H54 (cell line): ENCODE measurements at regions not wholly inside any gene's neighbourhood (a gene's known extent, or its start where the extent isn't known, plus 50 kb on each side); places are given as distances from the start of the nearest gene placed in this dataset.
"Not testable (repeated sequence)": the region's sequence is repeated elsewhere in the genome, so short reads cannot be mapped to it uniquely, and the experiment has no call there.

Source experiments
- DNase-seq: peaks from one replicate; pipeline ENCODE4 v3.0.0; 2011; ENCODE audit warnings: low spot score, mixed read lengths; ENCODE audit not compliant: insufficient read length
- FAIRE-seq: peaks from 3 replicates; lab custom pipeline; 2011; peaks lifted over from hg19 to GRCh38; lab: Jason Lieb, UNC
- POLR2A ChIP-seq: IDR thresholded peaks from 2 replicates; pipeline ENCODE4 v1.6.1; 2011; ENCODE audit warnings: low read depth, mild to moderate bottlenecking, low read length

DNA sequence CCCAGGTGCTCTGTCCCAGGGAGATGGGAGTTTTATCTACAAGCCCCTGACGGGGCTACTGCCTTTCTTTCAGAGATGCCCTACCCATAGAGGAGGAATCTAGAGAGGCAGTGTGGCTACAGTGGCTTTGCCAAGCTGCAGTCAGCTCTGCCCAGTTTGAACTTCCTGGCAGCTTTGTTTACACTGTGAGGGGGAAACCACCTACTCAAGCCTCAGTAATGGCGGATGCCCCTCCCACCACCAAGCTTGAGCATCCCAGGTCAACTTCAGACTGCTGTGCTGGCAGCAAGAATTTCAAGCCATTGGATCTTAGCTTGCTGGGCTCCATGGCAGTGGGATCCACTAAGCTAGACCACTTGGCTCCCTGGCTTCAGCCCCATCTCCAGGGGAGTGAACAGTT lies 53.1 kb upstream of the TMEM252 start:
- not testable (repeated sequence) for DNase-seq, FAIRE-seq

DNA sequence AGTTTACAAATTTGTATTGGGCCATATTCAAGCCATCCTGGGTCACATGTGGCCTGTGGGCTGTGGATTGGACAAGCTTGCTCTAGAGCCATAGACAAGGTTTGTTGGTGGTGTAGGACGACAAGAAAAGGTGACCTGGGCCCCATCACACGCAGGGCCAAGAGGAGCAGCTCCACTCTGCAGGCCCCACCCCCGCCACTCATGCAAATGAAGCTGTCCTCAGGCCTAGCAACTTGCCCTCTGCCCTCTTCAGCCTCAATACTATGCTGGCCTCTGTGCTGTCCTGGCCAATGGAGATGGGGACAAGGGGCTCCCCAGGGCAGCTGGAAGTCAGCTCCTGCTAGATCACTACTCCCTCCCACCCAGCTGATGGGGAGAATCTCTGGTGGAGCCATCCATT lies 55.2 kb upstream of the TMEM252 start:
- DNase-seq: no peak
- TF ChIP-seq POLR2A: no peak
- FAIRE-seq: no peak

DNA sequence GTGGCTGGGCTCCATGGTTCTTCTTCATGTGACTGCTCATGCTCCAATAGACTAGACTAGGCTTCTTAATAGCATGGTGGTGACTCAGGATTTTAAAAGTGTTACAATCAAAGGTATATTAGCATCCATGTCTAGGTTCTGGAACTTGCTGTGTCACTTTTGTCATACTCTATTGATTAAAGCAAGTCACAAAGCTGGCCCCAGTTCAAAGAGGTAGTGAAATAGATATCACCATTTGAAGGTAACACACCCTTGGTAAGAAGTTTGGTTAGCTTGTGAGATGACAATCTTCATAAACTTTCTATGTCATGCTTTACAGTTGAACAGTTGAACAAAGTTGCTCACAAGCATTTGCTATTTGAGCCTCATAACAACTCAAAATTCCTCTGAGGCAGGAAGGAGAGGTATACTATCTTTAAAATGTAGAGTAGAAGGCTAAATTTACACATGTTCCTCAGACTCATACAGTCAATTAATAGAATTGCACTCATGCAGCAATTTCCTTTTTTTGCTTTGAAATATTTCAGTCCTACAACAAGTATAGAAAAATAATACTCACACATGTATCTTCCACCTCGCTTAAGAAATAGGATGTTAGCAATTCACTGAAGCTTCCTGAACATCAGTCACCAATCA lies 56.8 kb upstream of the TMEM252 start:
- no peak for FAIRE-seq
- no peak for DNase-seq
- no peak for TF ChIP-seq POLR2A

DNA sequence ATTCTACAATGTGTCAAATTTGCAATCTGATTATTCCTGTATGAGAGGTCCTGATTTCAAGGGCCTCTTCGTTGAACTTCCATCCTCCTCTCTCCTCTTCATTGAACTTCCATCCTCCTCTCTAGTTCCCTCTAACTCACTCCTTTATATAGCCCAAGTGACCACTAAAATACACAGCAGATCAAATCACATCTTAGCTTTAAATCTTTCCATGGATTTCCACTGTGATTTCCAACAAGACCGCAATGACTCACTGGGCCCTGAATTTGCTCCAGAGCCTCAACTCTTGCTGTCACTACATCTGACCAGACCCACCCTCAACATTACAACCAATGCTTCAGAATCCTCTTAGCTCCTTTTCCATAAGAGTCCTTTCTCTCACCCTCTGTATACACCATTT lies 59.1 kb upstream of the TMEM252 start:
- DNase-seq (no peak), FAIRE-seq (no peak)
- no peak for TF ChIP-seq POLR2A

DNA sequence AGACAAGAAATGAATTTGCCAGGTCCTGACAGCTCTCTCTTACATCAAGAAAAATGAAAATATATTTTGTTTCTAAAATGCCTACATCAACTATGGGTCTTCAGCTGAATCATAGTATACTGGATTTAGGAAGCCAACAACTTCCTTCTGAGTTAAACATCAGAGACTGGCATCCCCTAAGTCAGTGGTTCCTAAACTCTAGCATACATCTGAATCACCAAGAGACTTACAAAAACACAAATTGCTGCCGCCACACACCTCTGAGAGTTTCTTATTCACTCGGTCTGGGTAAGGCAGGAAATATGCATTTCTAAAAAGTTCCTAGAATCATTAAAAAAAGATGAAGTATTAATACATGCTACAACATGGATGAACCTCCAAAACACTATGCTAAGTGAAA lies 60.4 kb upstream of the TMEM252 start:
- TF ChIP-seq POLR2A: no peak
- no peak for DNase-seq
- no peak for FAIRE-seq

DNA sequence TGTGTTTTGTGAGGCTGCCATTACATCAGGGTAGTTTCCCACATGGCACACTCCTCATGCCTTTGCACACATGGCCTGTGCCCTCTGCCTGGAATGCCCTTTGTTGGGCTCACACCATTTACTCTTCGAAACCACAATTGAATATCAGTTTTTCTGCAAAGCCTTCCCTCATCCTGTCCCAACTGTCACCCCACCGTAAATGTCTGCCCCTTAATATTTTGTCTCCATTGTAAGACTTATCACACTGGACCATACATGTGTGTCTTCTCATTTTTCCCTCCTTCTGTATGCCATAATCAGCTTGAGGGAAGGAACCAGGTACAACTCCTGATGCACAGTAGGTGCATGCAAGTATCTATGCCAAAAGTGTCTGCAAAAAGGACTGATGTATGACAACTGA lies 62.7 kb upstream of the TMEM252 start:
- FAIRE-seq: no peak
- no peak for TF ChIP-seq POLR2A

DNA sequence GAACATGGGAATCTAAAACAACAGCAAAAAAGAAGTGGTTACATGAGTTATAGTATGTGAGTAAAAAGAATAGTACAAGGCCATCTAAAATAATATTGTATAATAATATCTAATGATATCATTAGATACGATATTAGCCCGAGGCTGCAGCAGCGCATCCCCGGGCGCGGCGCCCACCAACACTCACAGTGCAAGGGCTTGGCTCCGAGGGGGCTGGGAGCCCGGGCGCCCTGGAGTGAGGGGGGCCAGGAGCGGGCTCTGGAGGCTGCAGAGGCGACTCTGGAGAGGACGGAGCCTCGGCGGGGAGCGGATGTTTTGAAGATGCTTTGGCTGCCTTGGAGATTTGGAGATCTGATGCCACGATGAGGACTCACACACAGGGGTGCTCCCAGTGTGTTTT lies 68.1 kb upstream of the TMEM252 start:
- no peak for DNase-seq
- FAIRE-seq: no peak

More for the DNA sequence above, 62.7 kb upstream of the TMEM252 start:
- DNase-seq: no peak

DNA sequence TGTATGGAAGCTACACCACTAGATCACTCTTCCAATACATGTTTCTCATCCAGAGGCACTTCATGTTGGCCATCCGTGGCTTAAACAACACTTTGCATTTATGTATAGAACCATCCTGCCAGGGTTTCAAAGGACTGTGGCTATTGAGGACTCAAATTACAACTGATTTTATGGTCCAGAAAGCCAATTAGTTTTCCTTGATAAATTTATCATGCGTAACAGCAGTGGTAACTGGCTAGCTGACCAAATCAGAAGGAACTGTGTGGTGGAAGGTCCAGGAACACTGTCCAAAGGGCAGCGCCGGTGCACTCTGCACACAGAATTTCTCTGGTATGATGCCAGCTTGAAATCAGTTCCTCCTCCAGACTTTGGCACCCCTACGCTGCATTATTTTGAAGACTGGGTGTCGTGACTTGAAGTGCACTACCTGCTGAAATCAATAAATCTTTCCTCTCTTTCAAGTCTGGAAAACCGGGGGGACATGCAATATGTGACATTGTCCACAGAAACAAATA lies 69.3 kb upstream of the TMEM252 start:
- TF ChIP-seq POLR2A: no peak
- FAIRE-seq (no peak), DNase-seq (no peak)

More for the DNA sequence above, 68.1 kb upstream of the TMEM252 start:
- TF ChIP-seq POLR2A: no peak

DNA sequence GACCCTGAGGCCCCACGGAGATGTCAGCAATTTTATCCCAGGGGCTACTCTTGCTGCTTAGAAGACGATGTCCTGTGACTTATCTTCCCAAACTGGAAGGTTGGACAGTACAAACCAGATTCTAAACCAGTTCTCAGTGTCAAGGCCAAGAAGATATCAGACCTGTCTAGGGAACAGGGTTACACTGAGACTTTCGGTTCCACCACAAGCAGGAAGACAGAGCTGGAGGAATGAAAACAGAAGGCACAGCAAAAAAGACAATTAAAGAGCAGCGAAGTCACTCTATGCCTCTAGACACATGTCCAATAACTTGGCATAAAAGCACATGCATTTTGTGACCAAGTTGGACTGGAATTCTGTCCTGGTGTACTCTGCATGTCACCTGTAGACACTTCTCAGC lies 73.4 kb upstream of the TMEM252 start:
- TF ChIP-seq POLR2A: no peak
- FAIRE-seq (no peak), DNase-seq (no peak)

DNA sequence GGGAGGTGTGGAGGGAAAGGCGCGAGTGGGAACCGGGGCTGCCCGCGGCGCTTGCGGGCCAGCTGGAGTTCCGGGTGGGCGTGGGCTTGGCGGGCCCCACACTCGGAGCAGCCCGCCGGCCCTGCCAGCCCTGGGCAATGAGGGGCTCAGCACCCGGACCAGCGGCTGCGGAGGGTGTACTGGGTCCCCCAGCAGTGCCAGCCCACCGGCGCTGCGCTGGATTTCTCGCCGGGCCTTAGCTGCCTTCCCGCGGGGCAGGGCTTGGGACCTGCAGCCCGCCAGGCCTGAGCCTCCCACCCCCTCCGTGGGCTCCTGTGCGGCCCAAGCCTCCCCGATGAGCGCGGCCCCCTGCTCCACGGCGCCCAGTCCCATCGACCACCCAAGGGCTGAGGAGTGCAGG lies 76.3 kb upstream of the TMEM252 start:
- not testable (repeated sequence) for DNase-seq, FAIRE-seq

DNA sequence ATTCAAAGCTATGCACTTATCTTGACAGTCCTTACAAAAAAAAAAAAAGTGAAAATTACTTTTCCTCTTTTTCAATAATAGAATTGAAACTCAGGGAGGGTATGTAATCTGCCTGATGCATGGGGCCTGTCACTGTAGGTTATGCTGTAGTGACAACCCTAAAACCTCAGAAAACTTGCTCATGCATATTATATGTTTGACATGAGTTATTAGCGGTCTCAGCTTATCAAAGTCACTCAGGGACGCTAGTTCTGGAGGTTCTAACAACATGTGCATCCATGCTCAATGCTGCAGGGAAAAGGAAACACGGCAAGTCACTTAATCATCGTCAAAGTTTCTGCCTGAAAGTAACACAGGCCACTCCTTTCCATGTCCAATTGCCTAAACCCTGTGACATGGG lies 78.4 kb upstream of the TMEM252 start:
- FAIRE-seq (no peak), DNase-seq (no peak)
- TF ChIP-seq POLR2A: no peak

DNA sequence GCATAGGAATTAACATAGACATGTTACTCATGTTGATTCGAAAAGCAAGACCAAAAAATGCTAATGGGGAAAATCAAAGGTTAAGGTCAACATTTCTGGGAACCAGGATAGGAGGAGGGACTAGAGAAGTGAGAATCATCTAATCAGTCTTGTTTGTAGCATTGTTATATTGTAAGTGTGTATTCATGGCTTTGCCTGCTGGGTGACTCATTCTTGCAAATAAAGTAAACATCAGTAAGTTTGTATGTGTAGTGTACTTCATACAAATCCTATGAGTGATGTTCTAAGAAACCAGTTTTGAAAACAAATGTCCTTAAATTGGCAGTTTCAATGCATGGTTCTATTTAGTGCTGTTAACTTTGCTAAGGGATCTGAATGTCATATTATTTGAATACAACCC lies 79.0 kb upstream of the TMEM252 start:
- peak; percentile 78 for FAIRE-seq
- no peak for DNase-seq

DNA sequence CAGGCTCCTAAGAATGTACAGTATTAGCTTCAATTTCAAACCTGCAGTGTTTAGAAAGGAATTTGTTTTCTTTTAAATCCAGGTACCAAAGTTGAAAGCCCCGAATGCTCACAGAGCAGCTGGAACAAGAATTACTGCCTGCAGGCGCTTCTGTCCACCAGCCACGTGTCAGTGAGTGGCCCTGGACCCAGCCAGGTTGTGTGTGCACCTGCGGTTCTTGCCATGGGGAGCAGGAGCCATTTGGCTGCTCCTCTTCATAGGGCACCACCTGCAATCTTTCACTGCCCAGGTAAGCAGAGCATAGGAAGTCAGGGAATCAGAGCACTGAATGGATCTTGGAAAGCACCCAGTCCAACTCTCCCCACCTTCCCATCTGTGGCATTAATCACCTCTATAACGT lies 79.5 kb upstream of the PIP5K1B start:
- FAIRE-seq: no peak
- no peak for DNase-seq
- no peak for TF ChIP-seq POLR2A

More for the DNA sequence above, 79.0 kb upstream of the TMEM252 start:
- TF ChIP-seq POLR2A: no peak

DNA sequence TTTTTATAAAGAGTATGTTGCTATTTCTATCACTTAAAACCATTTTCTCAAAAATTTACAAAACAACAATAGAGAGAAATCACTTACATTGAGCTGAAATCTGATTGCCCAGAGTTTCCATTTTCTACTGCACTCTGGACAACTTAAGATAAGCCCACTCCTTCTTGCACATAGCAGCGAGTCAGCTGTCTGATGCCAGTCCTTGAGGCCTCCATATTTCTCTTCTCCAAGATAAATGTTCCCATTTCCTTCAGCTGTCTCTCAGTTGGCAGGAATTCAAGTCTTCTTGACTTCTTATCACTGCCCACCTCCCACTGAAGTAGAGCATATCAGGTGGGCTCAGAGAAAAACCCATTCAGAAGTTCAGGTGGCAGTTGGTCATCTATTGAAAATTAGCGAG lies 78.5 kb upstream of the PIP5K1B start:
- DNase-seq: no peak
- no peak for FAIRE-seq
- TF ChIP-seq POLR2A: no peak

DNA sequence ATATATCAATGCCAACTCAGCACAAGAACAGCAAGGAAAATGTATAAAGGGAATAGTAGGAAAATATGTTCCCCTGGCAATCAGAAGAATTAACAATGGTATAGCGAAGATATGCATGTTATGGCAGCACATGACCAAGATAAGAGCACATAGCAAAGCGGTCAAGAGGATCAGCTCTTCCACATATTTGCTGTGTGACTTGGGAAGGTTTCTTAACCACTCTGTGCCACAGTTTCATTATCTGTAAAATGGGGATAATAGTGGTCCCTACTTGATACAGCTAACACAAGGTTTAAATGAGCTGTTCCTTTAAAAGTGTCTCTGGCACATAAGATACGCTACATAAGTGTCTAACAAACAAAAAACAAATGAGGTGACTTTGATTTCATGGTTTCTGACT lies 77.9 kb upstream of the PIP5K1B start:
- no peak for FAIRE-seq
- DNase-seq: no peak
- no peak for TF ChIP-seq POLR2A

DNA sequence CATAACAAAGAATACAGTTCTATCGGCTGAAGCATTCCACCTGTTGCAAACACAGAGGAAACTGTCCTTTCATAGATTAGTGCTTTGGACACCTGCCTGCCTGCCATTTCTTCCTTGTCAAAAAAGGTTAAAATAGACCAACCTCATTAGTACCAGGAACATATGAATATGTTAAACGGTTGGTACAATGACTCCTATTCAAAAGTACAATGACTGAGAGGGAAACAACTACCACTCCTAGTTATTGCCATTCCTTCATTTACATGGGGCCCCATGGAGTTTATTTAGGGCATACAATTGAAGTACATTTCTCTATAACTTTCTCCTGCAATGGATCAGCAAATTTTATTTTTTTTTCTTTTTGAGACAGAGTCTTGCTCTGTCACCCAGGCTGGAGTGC lies 77.4 kb upstream of the PIP5K1B start:
- no peak for TF ChIP-seq POLR2A
- no peak for DNase-seq
- FAIRE-seq: no peak
